ENCODE measurements at regions not wholly inside any gene's neighbourhood (a gene's known extent, or its start where the extent isn't known, plus 50 kb on each side); places are given as distances from the start of the nearest gene placed in this dataset.
A peak's percentile ranks its signal among the peaks of the same experiment; 100 is the strongest.

DNA sequence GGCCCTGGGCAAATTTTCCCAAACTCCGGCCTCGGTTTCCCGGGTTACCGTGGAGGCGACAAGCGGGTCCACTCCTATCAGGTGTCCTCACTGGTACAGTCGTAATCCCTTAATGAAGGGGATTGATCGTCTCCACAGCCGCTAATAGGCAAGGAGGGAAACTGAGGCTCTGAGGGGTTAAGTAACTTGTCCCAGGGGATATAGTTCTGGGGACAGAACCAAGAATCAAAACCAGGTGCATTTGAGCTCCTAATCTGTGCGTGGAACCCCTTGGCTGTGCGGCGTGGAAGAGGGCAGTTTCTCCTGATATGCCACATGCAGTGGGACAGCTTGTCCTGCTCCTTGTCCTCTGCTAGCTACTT, 157.2 kb downstream of the CYRIA start:
- H3K27ac ChIP-seq = no peak overlapping the region
- no peak for DNase-seq (ENCODE audit: low read depth, low spot score)

- DNase-seq (ENCODE audit: low read depth, low spot score) = no peak
- H3K27ac ChIP-seq = no peak overlapping the region
Measured at GRCh38 chr2:16507655-16508489, 157.8 kb downstream of the CYRIA start.

DNA sequence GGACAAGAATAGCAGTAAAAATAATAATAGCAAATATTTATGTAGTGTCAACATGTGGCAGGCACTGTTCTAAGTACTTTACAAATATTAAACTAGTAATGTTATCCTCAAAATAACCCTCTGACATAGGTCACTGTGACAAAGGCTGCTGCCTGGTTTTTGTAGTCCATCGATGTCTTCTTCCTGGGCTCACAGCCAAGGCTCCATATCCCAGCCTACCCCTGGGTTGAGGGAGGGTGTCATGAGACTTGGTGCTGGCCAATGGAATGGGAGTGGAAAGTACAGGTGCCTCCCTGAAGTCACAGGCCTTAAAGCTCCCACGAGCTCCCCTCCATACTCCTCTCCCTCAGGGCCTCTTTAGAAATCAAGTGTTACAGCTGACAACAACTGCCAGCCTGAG, 159.3 kb downstream of the CYRIA start:
- DNase-seq (ENCODE audit: low read depth, low spot score) = no peak
- no peak overlapping the region for H3K27ac ChIP-seq

DNA sequence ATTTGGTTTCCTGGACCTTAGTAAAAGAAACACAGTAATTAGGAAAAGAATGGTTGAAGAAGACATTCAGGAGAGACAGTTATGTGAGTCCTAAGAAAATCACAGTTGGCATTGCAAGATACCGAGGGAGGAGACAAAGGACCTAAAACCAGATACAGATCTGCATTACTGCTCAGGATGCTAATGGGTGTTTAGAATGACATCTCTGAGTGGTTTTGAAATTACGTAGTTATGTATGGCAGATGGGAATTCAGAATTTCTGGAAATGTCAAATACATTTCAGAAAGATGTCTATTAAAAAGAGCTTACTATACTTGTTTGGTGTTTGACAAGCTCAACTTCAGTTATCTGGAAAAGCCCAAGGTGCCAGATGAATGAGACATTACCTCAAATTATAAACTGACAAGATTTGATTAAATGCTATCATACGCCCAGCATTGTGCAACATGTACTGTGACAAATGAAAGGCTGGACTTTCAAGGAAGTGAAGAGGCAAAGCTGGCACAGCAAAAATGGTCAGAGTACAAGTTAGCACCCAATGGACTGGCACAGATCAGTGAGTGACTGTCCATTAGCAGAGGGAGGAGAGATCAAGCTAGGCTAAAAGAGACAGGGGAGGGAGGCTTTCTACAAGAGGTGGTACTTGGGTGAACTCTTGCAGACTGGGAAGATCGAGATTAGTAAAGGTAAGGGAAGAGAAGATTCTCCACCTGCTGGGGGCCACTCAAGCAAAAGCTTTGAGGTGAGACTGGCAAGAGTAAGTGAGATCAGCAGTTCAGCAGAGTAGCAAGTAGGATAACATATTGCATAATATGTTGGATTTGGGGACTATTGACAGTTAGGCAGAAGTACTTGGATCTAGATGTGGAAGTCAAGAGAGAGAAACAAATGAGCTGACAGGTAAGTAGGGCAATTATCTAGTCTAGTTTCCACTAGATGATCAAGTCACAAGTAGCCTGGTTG, 168.9 kb downstream of the CYRIA start:
- H3K27ac ChIP-seq = no peak overlapping the region
- DNase-seq (ENCODE audit: low read depth, low spot score) = no peak

GRCh38 chr2:16495509-16496208, 170.0 kb downstream of the CYRIA start:
- no peak overlapping the region for H3K27ac ChIP-seq
- no peak for DNase-seq (ENCODE audit: low read depth, low spot score)

- H3K27ac ChIP-seq = no peak overlapping the region
- no peak for DNase-seq (ENCODE audit: low read depth, low spot score)
Measured at GRCh38 chr2:16494836-16495508, 170.7 kb downstream of the CYRIA start.

DNA sequence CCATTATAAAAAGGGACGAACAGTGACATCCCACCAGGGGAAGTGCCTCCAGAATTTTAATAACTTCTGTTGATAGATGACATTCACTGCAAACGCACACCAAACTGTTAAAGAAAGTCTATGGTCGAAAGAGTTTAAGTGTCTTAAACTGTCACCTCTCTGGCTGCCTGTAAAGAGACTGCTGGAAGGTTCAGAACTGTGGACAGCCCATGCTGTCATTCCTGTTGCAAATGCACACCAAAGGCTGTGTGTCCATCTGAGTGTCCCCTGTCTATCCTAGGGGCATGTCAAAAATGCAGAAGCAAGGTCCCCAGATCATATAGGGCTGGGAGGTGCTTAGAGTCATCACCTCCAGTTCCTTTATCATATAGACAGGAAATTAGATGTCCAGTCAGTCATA, 171.8 kb downstream of the CYRIA start:
- no peak for DNase-seq (ENCODE audit: low read depth, low spot score)
- H3K27ac ChIP-seq = no peak overlapping the region

- DNase-seq (ENCODE audit: low read depth, low spot score) = no peak
- no peak overlapping the region for H3K27ac ChIP-seq
Measured at GRCh38 chr2:16487686-16488085, 177.9 kb downstream of the CYRIA start.

DNA sequence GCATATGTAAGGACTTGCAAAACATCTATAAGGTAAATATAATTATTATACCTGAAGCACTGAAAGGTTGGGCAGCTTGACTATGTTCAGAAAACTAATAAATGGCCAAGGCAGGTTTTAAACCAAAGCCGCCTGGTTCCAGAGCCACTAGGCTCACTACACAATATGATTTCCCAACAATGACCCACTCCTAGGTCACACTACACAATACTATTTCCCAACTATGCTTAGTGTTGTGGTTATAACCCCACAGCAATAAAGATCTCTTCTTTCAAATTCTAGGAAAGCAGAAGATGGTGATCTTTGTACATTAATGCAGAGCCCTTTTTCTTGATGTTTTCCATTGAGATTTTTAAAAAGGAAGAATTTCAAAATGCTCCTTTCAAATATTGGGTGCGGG, 180.4 kb downstream of the CYRIA start:
- DNase-seq (ENCODE audit: low read depth, low spot score) = no peak
- H3K27ac ChIP-seq = no peak overlapping the region

DNA sequence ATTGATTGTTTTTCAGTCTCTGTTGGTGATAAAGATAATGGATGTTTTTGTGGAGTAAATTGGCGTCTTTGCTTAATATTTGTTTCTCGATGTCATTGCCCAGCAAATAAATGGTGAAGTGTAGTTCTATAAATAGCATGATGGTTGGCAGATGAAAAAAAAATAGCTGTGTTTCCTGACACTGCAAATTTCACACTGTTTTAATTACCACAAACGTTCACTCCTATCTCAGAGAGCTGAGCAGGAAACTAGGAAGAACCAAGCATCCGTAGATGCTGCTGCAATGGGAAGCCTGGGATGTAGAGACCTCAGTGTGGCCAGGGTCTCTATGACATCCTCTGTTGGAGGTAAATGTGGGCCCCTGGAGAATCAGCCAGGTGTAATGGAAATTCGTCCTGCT, 183.2 kb downstream of the CYRIA start:
- no peak for DNase-seq (ENCODE audit: low read depth, low spot score)
- H3K27ac ChIP-seq = no peak overlapping the region

DNA sequence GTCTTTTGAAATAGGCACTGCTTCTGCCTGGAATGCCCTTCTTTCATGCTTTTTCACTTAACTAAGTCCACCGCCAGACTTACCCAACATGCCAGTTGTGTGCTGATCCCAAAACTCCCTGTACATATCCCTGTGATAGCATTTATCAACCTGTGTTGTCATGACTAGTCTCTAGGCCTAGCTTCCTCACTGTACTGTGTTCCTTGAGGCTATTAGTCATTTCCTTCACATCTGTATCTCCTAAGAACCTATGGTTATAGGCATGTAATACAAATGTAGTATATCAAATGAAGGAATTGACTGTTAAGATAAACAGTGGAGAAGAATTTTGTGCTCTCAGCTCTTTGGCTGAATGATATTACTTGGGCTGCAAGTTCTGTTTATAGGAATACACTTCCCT, 184.3 kb downstream of the CYRIA start:
- no peak overlapping the region for H3K27ac ChIP-seq
- no peak for DNase-seq (ENCODE audit: low read depth, low spot score)

GRCh38 chr2:16479721-16480120, 185.9 kb downstream of the CYRIA start:
- DNase-seq (ENCODE audit: low read depth, low spot score) = no peak
- no peak overlapping the region for H3K27ac ChIP-seq

DNA sequence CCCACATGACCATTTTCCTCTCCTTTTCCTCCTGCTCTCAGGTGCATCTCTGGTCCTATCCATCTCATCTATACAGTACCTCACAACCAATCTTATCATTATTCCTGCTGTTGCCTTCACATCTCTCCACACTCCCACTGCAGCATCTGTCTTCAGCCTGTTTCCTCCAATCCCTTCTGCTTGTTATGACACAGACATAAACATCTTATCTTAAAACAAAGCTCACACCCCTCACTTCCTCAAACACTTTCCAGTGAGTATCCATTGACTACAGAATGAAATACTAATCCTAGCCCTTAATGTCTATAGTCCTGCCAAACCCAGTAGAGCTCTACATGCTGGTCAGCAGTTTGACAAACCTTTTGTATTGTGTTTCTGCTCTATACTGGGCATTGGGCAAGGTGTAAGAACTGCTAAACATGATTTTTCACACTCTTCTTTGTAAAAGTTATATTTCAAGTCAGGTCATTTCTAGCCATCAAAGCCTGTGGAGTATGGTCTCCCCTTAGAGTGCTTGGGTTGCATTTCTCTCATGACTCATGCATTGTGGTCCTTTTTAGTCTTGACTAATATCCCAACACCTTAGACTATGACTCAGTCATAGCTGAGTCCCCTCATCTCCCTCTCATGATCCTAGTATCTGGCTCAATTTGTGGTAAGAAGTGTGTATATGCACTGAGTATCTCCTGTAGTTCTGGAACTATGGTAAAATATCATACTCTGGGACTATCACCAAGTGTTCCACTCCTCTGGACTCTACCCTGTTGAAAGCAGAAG, 187.0 kb downstream of the CYRIA start:
- no peak overlapping the region for H3K27ac ChIP-seq
- DNase-seq (ENCODE audit: low read depth, low spot score) = peak; percentile 56

DNA sequence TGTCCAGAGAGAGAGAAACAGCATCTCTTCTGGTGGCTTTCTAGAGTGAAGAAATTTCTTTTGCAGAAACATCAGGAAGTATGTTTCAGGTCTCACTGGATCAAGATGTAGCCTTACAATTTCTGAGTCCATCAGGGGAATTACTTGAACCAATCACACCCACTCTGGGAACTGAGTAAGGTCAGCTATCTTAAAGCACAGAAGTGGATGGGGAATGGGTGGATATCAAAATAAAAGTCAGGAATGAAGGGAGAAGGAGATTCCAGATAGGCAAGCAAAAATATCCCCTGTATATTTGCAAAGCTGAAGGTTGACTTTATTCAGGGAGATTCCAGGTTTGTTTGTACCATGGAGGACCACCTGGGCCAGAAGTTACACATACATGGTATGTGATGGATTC, 188.0 kb downstream of the CYRIA start:
- peak overlapping the region; percentile 93 for H3K27ac ChIP-seq
- DNase-seq (ENCODE audit: low read depth, low spot score) = no peak

- DNase-seq (ENCODE audit: low read depth, low spot score) = no peak
- H3K27ac ChIP-seq = peak overlapping the region; percentile 93
Measured at GRCh38 chr2:16476866-16477265, 188.8 kb downstream of the CYRIA start.

GRCh38 chr2:16475986-16476567, 189.6 kb downstream of the CYRIA start:
- no peak for DNase-seq (ENCODE audit: low read depth, low spot score)
- H3K27ac ChIP-seq = peak overlapping the region; percentile 93

DNA sequence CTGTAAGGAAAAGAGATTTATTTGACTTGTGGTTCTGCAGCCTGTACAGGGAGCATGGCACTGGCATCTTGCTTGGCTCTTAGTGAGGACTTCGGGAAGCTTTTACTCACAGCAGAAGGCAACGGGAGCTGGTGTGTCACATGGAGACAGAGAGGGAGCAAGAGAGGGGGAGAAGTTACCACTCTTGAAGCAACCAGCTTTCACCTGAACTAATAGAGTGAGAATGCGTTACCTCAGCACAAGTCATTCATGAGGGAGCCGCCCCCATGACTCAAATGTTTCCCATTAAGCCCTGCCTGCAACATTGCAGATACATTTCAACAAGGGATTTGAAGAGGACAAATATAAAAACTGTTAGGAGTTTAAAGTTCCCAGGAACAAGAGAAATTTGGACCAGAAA, 190.0 kb downstream of the CYRIA start:
- H3K27ac ChIP-seq = peak overlapping the region; percentile 93
- DNase-seq (ENCODE audit: low read depth, low spot score) = peak; percentile 80

GRCh38 chr2:16473575-16473974, 192.1 kb downstream of the CYRIA start:
- no peak for DNase-seq (ENCODE audit: low read depth, low spot score)
- H3K27ac ChIP-seq = no peak overlapping the region

GRCh38 chr2:16470936-16471490, 194.6 kb downstream of the CYRIA start:
- no peak overlapping the region for H3K27ac ChIP-seq
- DNase-seq (ENCODE audit: low read depth, low spot score) = no peak
